Small intestine (tissue), 7 donors: ENCODE measurements at regions not wholly inside any gene's neighbourhood (a gene's known extent, or its start where the extent isn't known, plus 50 kb on each side); places are given as distances from the start of the nearest gene placed in this dataset.
"Not testable (repeated sequence)": the region's sequence is repeated elsewhere in the genome, so short reads cannot be mapped to it uniquely, and the experiment has no call there.

Experiments used
- DNase-seq, 2 donors: peaks; one replicate each; pipeline versions ENCODE4 v3.0.0 to v3.0.0-alpha.2; 2013
- FAIRE-seq: peaks from 2 replicates; lab custom pipeline; 2012; peaks lifted over from hg19 to GRCh38; lab: Jason Lieb, UNC
- H3K27ac ChIP-seq, 3 donors: one replicate each; pipeline ENCODE4 v1.5.1; 2013; ENCODE audit warnings: low read length in 2 of 3, mild to moderate bottlenecking in 2 of 3, control low read depth in 1 of 3, inconsistent platforms in 1 of 3, low read depth in 1 of 3, moderate library complexity in 1 of 3
- H3K27me3 ChIP-seq, 3 donors: one replicate each; pipeline ENCODE4 v1.6.1; 2013; ENCODE audit warnings: low read length in 3 of 3, inconsistent platforms in 1 of 3; ENCODE audit not compliant: control insufficient read depth in 3 of 3, insufficient read depth in 3 of 3
- H3K36me3 ChIP-seq, 3 donors: one replicate each; pipeline ENCODE4 v1.6.1; 2013; ENCODE audit warnings: low read length in 3 of 3, inconsistent platforms in 1 of 3, low read depth in 1 of 3, mild to moderate bottlenecking in 1 of 3, moderate library complexity in 1 of 3; ENCODE audit not compliant: control insufficient read depth in 3 of 3, insufficient read depth in 2 of 3
- H3K4me1 ChIP-seq, 3 donors: one replicate each; pipeline ENCODE4 v1.6.1; 2013; ENCODE audit warnings: low read length in 2 of 3, inconsistent platforms in 1 of 3, low read depth in 1 of 3, mild to moderate bottlenecking in 1 of 3, moderate library complexity in 1 of 3; ENCODE audit not compliant: control insufficient read depth in 3 of 3, insufficient read depth in 2 of 3
- H3K4me3 ChIP-seq, 3 donors: one replicate each; pipeline ENCODE4 v1.5.1; 2013; ENCODE audit warnings: low read length in 3 of 3, control low read depth in 1 of 3, inconsistent platforms in 1 of 3, low read depth in 1 of 3, mild to moderate bottlenecking in 1 of 3, moderate library complexity in 1 of 3
- H3K9me3 ChIP-seq, 2 donors: one replicate each; pipeline ENCODE4 v1.6.1; 2013; ENCODE audit warnings: low read depth in 1 of 2, low read length in 1 of 2; ENCODE audit not compliant: control insufficient read depth in 2 of 2, insufficient read depth in 1 of 2
- WGBS, 3 donors: extraction: QIAGEN DNeasy Blood & Tissue Kit; methylation state at CpG; one replicate each; pipeline ENCODE4 v1.1.7; 2013; 5-methylcytosine and 5-hydroxymethylcytosine counted together
- donor health status: healthy with polysubstance abuse.
- donor health status: control.
- donor health status: control.
- donor health status: Bipolar disorder and iron deficiency.
- donor health status: healthy.

DNA sequence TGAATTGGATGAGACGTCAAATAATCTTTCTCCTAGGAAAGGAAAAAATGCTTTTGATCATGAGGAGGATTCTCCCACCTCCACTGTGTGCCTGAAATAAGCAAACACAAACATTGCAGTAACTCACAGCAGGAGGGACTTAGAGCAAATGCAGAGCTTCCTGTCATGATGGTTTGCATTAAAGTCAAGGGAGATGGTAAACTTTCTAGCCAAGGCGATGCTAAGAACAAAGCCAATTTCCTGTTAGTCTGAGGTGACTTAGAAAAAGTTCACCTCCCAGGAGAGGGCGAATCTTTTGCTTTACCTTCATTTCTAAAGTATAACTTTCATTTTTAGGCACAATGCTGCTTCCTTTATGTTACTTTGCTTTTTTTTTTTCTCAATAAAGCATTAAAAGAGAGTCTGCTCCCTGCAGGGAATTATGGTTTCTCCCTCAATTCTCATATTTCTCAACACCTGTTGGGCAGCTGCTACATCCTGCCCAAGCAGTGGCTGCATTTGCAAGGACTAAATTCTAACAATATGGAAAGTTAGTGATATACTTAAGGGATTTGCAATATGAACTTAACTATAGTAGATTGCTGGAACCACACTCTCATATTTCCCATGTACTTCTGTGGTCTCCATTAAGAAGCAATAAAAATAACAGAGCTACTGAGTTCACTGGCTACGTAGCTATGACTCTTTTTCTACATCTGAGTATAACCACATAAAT, 175.6 kb downstream of the PCTP start:
- H3K36me3 ChIP-seq = no peaks in the 10 kb centered on the region
- H3K27me3 ChIP-seq = no peaks in the 10 kb centered on the region
- H3K4me1 ChIP-seq = no peaks in the 10 kb centered on the region
- H3K4me3 ChIP-seq = no peak overlapping the region
- H3K27ac ChIP-seq = no peak overlapping the region
- DNase-seq (no peak), FAIRE-seq (no peak)
- 26 to 36% (median 35%) methylated on average over 4 of the region's 4 CpGs for WGBS, 3 donors
- peaks cover 0 to 2% of the 10 kb centered on the region in 2 donors for H3K9me3 ChIP-seq

DNA sequence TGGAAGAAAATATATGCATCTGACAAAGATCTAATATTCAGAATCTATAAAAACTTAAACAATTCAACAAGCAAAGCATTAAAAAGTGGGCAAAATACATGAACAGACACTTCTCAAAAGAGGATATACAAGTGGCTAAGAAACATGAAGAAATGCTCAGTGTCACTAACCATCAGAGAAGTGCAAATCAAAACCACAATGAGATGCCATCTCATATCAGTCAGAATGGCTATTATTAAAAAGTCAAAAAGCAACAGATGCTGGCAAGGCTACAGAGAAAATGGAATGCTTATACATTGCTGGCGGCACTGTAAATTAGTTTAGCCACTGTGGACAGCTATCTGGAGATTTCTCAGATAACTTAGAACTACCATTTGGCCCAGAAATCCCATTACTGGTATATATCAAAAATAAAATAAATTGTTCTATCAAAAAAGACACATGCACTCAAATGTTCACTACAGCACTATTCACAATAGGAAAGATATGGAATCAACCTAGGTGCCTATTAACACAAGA, 179.5 kb downstream of the PCTP start:
- WGBS, 3 donors = 88 to 94% (median 91%) methylated on average over 1 of the region's 1 CpG
- FAIRE-seq = no peak
- no peak for DNase-seq
- Histone ChIP-seq H3K4me1 (no peaks in the 10 kb centered on the region), H3K36me3 (no peaks in the 10 kb centered on the region), H3K27ac (no peak overlapping the region), H3K4me3 (no peak overlapping the region), H3K27me3 (no peaks in the 10 kb centered on the region), H3K9me3 (peaks cover 0 to 2% of the 10 kb centered on the region in 2 donors)

DNA sequence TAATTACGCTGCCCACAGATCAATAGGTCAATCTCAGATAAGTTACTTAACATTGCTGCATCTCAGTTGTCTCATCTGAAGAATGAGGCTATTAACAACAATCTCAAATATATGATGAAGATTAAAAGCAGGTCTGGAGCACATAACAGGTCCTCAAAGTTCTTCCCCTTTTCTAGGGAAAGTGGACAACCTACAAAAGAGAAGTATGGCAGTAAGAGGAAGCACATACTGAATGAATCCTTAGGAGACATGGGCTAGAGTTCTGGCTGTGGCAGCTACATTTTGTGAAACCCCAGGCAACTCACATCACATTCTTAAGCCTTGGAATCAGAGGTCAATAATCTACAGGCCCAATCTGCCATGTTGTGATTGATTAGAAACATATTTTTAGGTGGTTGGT, 180.6 kb downstream of the PCTP start:
- 24 to 71% (median 24%) methylated on average over 1 of the region's 1 CpG for WGBS, 3 donors
- no peak overlapping the region for H3K4me3 ChIP-seq
- H3K27me3 ChIP-seq = no peaks in the 10 kb centered on the region
- DNase-seq = no peak
- no peak for FAIRE-seq
- H3K36me3 ChIP-seq = no peaks in the 10 kb centered on the region
- H3K9me3 ChIP-seq = no peaks in the 10 kb centered on the region
- no peaks in the 10 kb centered on the region for H3K4me1 ChIP-seq
- no peak overlapping the region for H3K27ac ChIP-seq

DNA sequence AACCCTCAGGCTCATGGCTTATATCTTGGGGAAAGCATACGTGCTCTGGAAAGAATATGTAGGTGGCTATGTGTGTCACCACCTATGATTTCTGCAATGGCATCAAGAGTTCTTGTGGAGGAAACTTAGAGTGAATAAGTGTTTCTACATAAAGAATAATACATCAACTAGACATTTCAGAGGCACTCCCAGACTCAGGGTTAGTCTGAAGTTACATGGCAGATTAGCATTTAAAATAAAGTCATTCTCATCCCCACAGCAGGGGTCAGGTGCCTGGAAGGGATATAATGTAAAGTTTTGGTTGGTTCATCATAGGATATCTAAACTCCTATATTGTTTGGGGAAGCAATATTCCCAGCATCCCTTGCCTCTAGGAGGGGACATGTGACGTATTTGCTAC, 182.1 kb downstream of the PCTP start:
- no peaks in the 10 kb centered on the region for H3K9me3 ChIP-seq
- H3K36me3 ChIP-seq = no peaks in the 10 kb centered on the region
- 78 to 89% (median 85%) methylated on average over 2 of the region's 2 CpGs for WGBS, 3 donors
- FAIRE-seq = no peak
- H3K27me3 ChIP-seq = no peaks in the 10 kb centered on the region
- H3K27ac ChIP-seq = no peak overlapping the region
- no peak overlapping the region for H3K4me3 ChIP-seq
- no peak for DNase-seq
- H3K4me1 ChIP-seq = no peaks in the 10 kb centered on the region

DNA sequence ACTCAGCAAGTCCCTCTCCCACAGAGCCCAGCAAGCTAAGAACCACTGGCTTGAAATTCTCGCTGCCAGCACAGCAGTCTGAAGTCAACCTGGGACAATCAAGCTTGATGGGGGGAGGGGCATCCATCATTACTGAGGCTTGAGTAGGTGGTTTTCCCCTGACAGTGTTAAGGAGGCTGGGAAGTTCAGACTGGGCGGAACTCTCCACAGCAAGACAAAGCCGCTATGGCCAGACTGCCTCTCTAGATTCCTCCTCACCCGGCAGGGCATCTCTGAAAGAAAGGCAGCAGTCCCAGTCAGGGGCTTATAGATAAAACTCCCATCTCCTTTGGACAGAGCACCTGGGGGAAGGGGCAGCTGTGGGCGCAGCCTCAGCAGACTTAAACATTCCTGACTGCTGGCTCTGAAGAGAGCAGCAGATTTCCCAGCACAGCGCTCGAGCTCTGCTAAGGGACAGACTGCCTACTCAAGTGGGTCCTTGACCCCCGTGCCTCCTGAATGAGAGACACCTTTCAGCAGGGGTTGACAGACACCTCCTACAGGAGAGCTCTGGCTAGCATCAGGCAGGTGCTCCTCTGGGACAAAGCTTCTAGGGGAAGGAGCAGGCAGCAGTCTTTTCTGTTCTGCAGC, 188.4 kb downstream of the PCTP start:
- not testable (repeated sequence) for H3K36me3 ChIP-seq, H3K9me3 ChIP-seq, FAIRE-seq, H3K27me3 ChIP-seq, DNase-seq, H3K27ac ChIP-seq, H3K4me3 ChIP-seq, H3K4me1 ChIP-seq
- WGBS, 3 donors = 28 to 47% (median 42%) methylated on average over 8 of the region's 8 CpGs

DNA sequence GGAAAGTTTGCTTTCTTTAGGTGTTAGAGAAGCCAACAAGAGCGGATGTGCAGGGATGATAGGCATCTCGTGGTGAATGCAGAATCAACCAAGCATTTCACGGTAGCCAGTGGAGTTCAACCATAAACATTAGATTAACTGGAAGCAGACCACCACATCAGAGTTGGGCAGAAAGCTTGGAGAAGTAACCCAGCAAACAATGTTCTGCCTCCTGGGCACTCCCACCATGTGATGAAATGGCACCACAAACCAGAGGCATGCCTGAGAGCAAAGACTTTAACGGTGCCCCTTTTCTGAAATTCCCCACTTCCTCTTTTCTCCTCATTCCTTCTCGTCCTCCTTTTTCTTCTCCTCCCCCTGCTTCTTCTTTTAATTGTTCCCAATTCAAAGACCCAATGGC, 193.5 kb upstream of the ANKFN1 start:
- Histone ChIP-seq H3K27ac (no peak overlapping the region), H3K4me1 (no peaks in the 10 kb centered on the region), H3K27me3 (peaks cover 0 to 2% (median 0%) of the 10 kb centered on the region in 3 donors), H3K9me3 (no peaks in the 10 kb centered on the region), H3K36me3 (no peaks in the 10 kb centered on the region), H3K4me3 (no peak overlapping the region)
- no peak for FAIRE-seq
- DNase-seq = no peak
- WGBS, 3 donors = 59 to 72% (median 67%) methylated on average over 5 of the region's 5 CpGs

DNA sequence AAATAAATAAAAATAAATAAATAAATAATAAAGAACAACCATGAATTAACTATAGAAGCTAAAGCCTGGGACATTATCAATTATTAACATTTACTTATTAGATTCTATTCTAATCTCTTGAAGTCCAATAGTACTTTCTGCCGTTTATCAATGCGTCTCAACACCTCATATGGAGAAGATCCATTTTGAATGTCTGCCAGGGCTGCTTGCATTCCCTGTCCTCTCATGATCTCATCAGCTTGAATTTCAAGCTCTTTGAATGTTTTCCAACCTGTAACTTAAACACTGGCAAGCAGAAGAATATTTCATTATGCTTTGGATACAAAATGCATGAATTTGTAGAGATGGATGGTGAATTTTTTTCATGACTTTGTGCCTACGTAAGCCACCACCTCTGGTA, 191.9 kb upstream of the ANKFN1 start:
- no peak for DNase-seq
- FAIRE-seq = no peak

DNA sequence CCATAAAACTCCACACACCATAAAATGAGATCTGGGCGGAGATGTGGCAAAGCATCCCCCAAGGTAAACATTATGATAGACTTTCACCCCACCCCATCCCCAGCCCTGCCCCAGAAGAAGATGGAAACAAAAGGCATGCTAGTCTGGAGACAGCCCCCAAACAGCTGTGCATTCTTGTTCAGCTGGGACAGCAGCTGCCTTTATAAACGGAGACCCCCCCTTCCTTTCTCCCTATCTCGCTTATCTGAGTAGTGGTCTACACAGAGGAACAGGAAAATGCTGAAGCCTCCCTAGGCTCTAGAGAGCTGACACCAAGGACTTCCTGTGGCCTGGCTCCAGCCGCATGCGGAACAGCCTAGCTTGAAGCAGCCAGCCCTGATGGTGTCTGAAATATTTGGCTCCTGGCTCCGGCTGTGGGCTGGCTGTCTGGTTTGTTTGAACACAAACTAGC, 190.3 kb upstream of the ANKFN1 start:
- FAIRE-seq = no peak
- no peak overlapping the region for H3K4me3 ChIP-seq
- no peak overlapping the region for H3K27ac ChIP-seq
- no peaks in the 10 kb centered on the region for H3K4me1 ChIP-seq
- peak in 1 of 2 donors; percentile 52 for DNase-seq
- H3K9me3 ChIP-seq = no peaks in the 10 kb centered on the region
- WGBS, 3 donors = 24 to 27% (median 25%) methylated on average over 6 of the region's 6 CpGs
- H3K36me3 ChIP-seq = no peaks in the 10 kb centered on the region
- H3K27me3 ChIP-seq = peaks cover 0 to 2% (median 0%) of the 10 kb centered on the region in 3 donors

More for the DNA sequence above, 191.9 kb upstream of the ANKFN1 start:
- no peaks in the 10 kb centered on the region for H3K36me3 ChIP-seq
- 70 to 85% (median 75%) methylated on average over 3 of the region's 3 CpGs for WGBS, 3 donors
- H3K27ac ChIP-seq = no peak overlapping the region
- peaks cover 0 to 2% (median 0%) of the 10 kb centered on the region in 3 donors for H3K27me3 ChIP-seq
- H3K9me3 ChIP-seq = no peaks in the 10 kb centered on the region
- H3K4me3 ChIP-seq = no peak overlapping the region
- no peaks in the 10 kb centered on the region for H3K4me1 ChIP-seq
